Body of pancreas (tissue), 4 donors: ENCODE measurements at regions not wholly inside any gene's neighbourhood (a gene's known extent, or its start where the extent isn't known, plus 50 kb on each side); places are given as distances from the start of the nearest gene placed in this dataset.

Experiments
- CTCF ChIP-seq, 7 experiments: fragments of 450-650 bp in 4 of 7; fragments of 200-600 bp in 3 of 7; sonication (generic) in 3 of 7; IDR thresholded peaks; one replicate each; pipeline ENCODE4 v1.5.1; 2016 to 2019; ENCODE audit warnings: antibody characterized with exemption in 7 of 7
- POLR2A ChIP-seq, 3 donors: fragments of 450-650 bp; IDR thresholded peaks; one replicate each; pipeline ENCODE4 v1.6.1; 2016; ENCODE audit warnings: antibody characterized with exemption in 3 of 3, mild to moderate bottlenecking in 2 of 3

- no peak for TF ChIP-seq CTCF (IDR thresholded peaks at IDR 0.05)
- no peak for TF ChIP-seq POLR2A (IDR thresholded peaks at IDR 0.05)
Observed at GRCh38 chr11:38006466-38006865, 1408.4 kb upstream of the RAG2 start.
